Activated CD4-positive, alpha-beta T cell treated with anti-CD3 and anti-CD28 coated beads, Interleukin-10, Interleukin-2, amounts not matched to agents 100 ng/mL and 50 ng/mL, durations not matched to agents 16 hours and 8 hours (primary cell): ENCODE measurements at regions not wholly inside any gene's neighbourhood (a gene's known extent, or its start where the extent isn't known, plus 50 kb on each side); places are given as distances from the start of the nearest gene placed in this dataset.

Source experiments
- DNase-seq: peaks from one replicate; pipeline ENCODE4 v3.0.0-alpha.2; 2020

- no peak for DNase-seq
Measured at GRCh38 chr4:81921751-81922159, 450.0 kb upstream of the RASGEF1B start.

GRCh38 chr4:81919810-81920209 is 448.1 kb upstream of the RASGEF1B start:
- no peak for DNase-seq

GRCh38 chr4:81919223-81919622 is 447.5 kb upstream of the RASGEF1B start:
- DNase-seq = peak; percentile 11

- DNase-seq = no peak
Measured at GRCh38 chr4:81915430-81915829, 443.7 kb upstream of the RASGEF1B start.

- peak; percentile 17 for DNase-seq
Measured at GRCh38 chr4:81914623-81915022, 442.9 kb upstream of the RASGEF1B start.

- peak; percentile 68 for DNase-seq
Measured at GRCh38 chr4:81913427-81913879, 441.7 kb upstream of the RASGEF1B start.

- DNase-seq = no peak
Measured at GRCh38 chr4:81912376-81913030, 440.8 kb upstream of the RASGEF1B start.

- no peak for DNase-seq
Measured at GRCh38 chr4:81906905-81907304, 435.2 kb upstream of the RASGEF1B start.

GRCh38 chr4:81905971-81906370 is 434.3 kb upstream of the RASGEF1B start:
- DNase-seq = peak; percentile 80

GRCh38 chr4:81904121-81904520 is 432.4 kb upstream of the RASGEF1B start:
- no peak for DNase-seq

- no peak for DNase-seq
Measured at GRCh38 chr4:81903212-81903611, 431.5 kb upstream of the RASGEF1B start.

- no peak for DNase-seq
Measured at GRCh38 chr4:81898862-81899504, 427.3 kb upstream of the RASGEF1B start.

GRCh38 chr4:81896936-81897335 is 425.2 kb upstream of the RASGEF1B start:
- DNase-seq = no peak

GRCh38 chr4:81891005-81891996 is 419.6 kb upstream of the RASGEF1B start:
- no peak for DNase-seq

- DNase-seq = no peak
Measured at GRCh38 chr4:81884986-81885385, 413.3 kb upstream of the RASGEF1B start.

GRCh38 chr4:81883530-81884450 is 412.1 kb upstream of the RASGEF1B start:
- no peak for DNase-seq

- no peak for DNase-seq
Measured at GRCh38 chr4:81883004-81883403, 411.3 kb upstream of the RASGEF1B start.

- DNase-seq = no peak
Measured at GRCh38 chr4:81881855-81882621, 410.3 kb upstream of the RASGEF1B start.

GRCh38 chr4:81876106-81876505 is 404.4 kb upstream of the RASGEF1B start:
- DNase-seq = no peak

- no peak for DNase-seq
Measured at GRCh38 chr4:81874661-81875515, 403.2 kb upstream of the RASGEF1B start.
